MM.1S (cell line): ENCODE measurements at regions not wholly inside any gene's neighbourhood (a gene's known extent, or its start where the extent isn't known, plus 50 kb on each side); places are given as distances from the start of the nearest gene placed in this dataset.
A peak's percentile ranks its signal among the peaks of the same experiment; 100 is the strongest.

Experiments
- DNase-seq: peaks from one replicate; pipeline ENCODE4 v3.0.0-alpha.2; 2015
- H2AFZ ChIP-seq: fragments of 300-600 bp; sonication (generic); 2 replicates; pipeline ENCODE4 v1.6.0; 2016; ENCODE audit warnings: antibody characterized with exemption, low read length
- H3F3A ChIP-seq: fragments of 300-600 bp; sonication (generic); 2 replicates; pipeline ENCODE4 v1.6.1; 2016; ENCODE audit warnings: mild to moderate bottlenecking, antibody characterized with exemption, low read length, moderate library complexity, mixed read lengths; ENCODE audit not compliant: insufficient read depth
- H3K27ac ChIP-seq: fragments of 300-600 bp; sonication (generic); 2 replicates; pipeline ENCODE4 v1.5.1; 2016; ENCODE audit warnings: mild to moderate bottlenecking, low read length
- H3K27me3 ChIP-seq: fragments of 300-600 bp; sonication (generic); replicated peaks from 2 replicates; pipeline ENCODE4 v1.6.0; 2016; ENCODE audit warnings: low read length; ENCODE audit not compliant: insufficient read depth
- H3K36me3 ChIP-seq: fragments of 300-600 bp; sonication (generic); replicated peaks from 2 replicates; pipeline ENCODE4 v1.6.1; 2016; ENCODE audit warnings: mild to moderate bottlenecking, low read length, mixed read lengths; ENCODE audit not compliant: insufficient read depth
- H3K4me1 ChIP-seq: fragments of 300-600 bp; sonication (generic); 2 replicates; pipeline ENCODE4 v1.6.1; 2016; ENCODE audit warnings: low read length, mixed read lengths
- H3K4me2 ChIP-seq: fragments of 300-600 bp; sonication (generic); 2 replicates; pipeline ENCODE4 v1.6.0; 2016; ENCODE audit warnings: low read depth, low read length
- H3K4me3 ChIP-seq: fragments of 300-600 bp; sonication (generic); 2 replicates; pipeline ENCODE4 v1.5.1; 2016; ENCODE audit warnings: low read length, mixed read lengths
- H3K79me2 ChIP-seq: fragments of 300-600 bp; sonication (generic); 2 replicates; pipeline ENCODE4 v1.6.1; 2016; ENCODE audit warnings: mixed run types, low read length, mixed read lengths
- H3K9ac ChIP-seq: fragments of 300-600 bp; sonication (generic); 2 replicates; pipeline ENCODE4 v1.6.1; 2016; ENCODE audit warnings: low read length, mixed read lengths
- H3K9me2 ChIP-seq: fragments of 300-600 bp; sonication (generic); replicated peaks from 2 replicates; pipeline ENCODE4 v1.6.1; 2016; ENCODE audit warnings: mild to moderate bottlenecking, low read length, mixed read lengths; ENCODE audit not compliant: insufficient read depth
- H3K9me3 ChIP-seq: fragments of 300-600 bp; sonication (generic); replicated peaks from 2 replicates; pipeline ENCODE4 v1.6.1; 2016; ENCODE audit warnings: mild to moderate bottlenecking, low read length, mixed read lengths; ENCODE audit not compliant: insufficient read depth
- H4K20me1 ChIP-seq: fragments of 300-600 bp; sonication (generic); 2 replicates; pipeline ENCODE4 v1.6.1; 2016; ENCODE audit warnings: mild to moderate bottlenecking, low read length, moderate library complexity, mixed read lengths; ENCODE audit not compliant: insufficient read depth
- CTCF ChIP-seq: fragments of 300-600 bp; sonication (generic); IDR thresholded peaks from 2 replicates; pipeline ENCODE4 v1.5.1; 2016; ENCODE audit warnings: antibody characterized with exemption, low read length, mixed read lengths
- EZH2 ChIP-seq: fragments of 300-600 bp; sonication (generic); optimal IDR thresholded peaks from 2 replicates; pipeline ENCODE3; 2017; ENCODE audit warnings: low read depth, mild to moderate bottlenecking, antibody characterized with exemption, low read length, mixed read lengths
- EZH2phosphoT487 ChIP-seq: fragments of 300-600 bp; sonication (generic); IDR thresholded peaks from 2 replicates; pipeline ENCODE4 v1.6.1; 2018; ENCODE audit warnings: antibody characterized with exemption, low read length

- Histone ChIP-seq H3F3A (peaks cover 7% of the 10 kb centered on the region; the same call in 1 of the 2 replicates), H3K27ac (no peak overlapping the region), H3K27me3 (no peaks in the 10 kb centered on the region), H3K9me3 (no peaks in the 10 kb centered on the region), H3K79me2 (no peaks in the 10 kb centered on the region), H3K4me2 (no peak overlapping the region), H4K20me1 (no peaks in the 10 kb centered on the region), H3K9ac (no peak overlapping the region), H2AFZ (no peak overlapping the region), H3K4me1 (peaks cover 13% of the 10 kb centered on the region), H3K36me3 (no peaks in the 10 kb centered on the region), H3K9me2 (no peaks in the 10 kb centered on the region), H3K4me3 (no peak overlapping the region)
- TF ChIP-seq EZH2phosphoT487: no peak
- TF ChIP-seq CTCF: no peak
- no peak for TF ChIP-seq EZH2
- DNase-seq: peak; percentile 51
Observed at GRCh38 chr14:21923820-21924219, 250.2 kb upstream of the OR4E1 start.

GRCh38 chr14:21921453-21921852 lies 247.8 kb upstream of the OR4E1 start:
- TF ChIP-seq CTCF (no peak), EZH2phosphoT487 (no peak), EZH2 (no peak)

GRCh38 chr14:21917699-21918436 lies 244.2 kb upstream of the OR4E1 start:
- H3K4me2 ChIP-seq: peak overlapping the region; percentile 32; the same call in 1 of the 2 replicates
- no peak overlapping the region for H3K9ac ChIP-seq
- no peak overlapping the region for H2AFZ ChIP-seq
- DNase-seq: peak; percentile 62
- TF ChIP-seq CTCF (peak; percentile 69), EZH2phosphoT487 (no peak), EZH2 (no peak)
- no peak overlapping the region for H3K27ac ChIP-seq
- no peaks in the 10 kb centered on the region for H3K9me2 ChIP-seq
- no peaks in the 10 kb centered on the region for H4K20me1 ChIP-seq
- H3K4me1 ChIP-seq: no peaks in the 10 kb centered on the region
- H3K4me3 ChIP-seq: 0 out of 2 replicates have a peak overlapping the region, but pooled peaks have one; percentile 33
- no peaks in the 10 kb centered on the region for H3K27me3 ChIP-seq
- no peaks in the 10 kb centered on the region for H3K36me3 ChIP-seq
- no peaks in the 10 kb centered on the region for H3K9me3 ChIP-seq
- H3K79me2 ChIP-seq: no peaks in the 10 kb centered on the region
- no peaks in the 10 kb centered on the region for H3F3A ChIP-seq

More at GRCh38 chr14:21921453-21921852, 247.8 kb upstream of the OR4E1 start:
- Histone ChIP-seq H3K4me3 (no peak overlapping the region), H4K20me1 (no peaks in the 10 kb centered on the region), H3K27ac (no peak overlapping the region), H3K9me3 (no peaks in the 10 kb centered on the region), H3K79me2 (no peaks in the 10 kb centered on the region), H3K4me1 (peaks cover 13% of the 10 kb centered on the region), H3K9ac (no peak overlapping the region), H3F3A (peaks cover 7% of the 10 kb centered on the region; the same call in 1 of the 2 replicates), H3K27me3 (no peaks in the 10 kb centered on the region), H2AFZ (no peak overlapping the region), H3K36me3 (no peaks in the 10 kb centered on the region), H3K9me2 (no peaks in the 10 kb centered on the region), H3K4me2 (no peak overlapping the region)
- no peak for DNase-seq
